ENCODE measurements at regions not wholly inside any gene's neighbourhood (a gene's known extent, or its start where the extent isn't known, plus 50 kb on each side); places are given as distances from the start of the nearest gene placed in this dataset.

DNA sequence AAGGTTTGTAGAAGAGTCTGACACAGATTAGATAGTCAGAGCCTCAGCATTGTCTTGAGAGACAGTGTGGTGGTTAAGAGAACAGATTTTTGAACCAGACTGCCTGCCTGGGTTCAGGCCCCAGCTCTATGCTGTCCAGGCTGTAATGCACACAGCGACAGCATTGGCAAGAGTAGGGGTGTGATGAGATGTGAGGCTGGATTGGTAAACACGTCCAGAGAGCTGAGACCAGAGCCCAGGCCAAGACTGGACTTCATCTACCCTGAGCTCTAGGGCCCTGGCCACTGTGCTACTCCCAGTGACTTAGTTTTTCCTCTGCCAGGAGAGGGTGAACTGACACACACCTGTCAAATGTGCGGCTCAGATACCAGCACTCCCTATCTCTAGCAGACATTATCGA lies 360.4 kb downstream of the RPS24 start:
- TF ChIP-seq, protein P1, sequence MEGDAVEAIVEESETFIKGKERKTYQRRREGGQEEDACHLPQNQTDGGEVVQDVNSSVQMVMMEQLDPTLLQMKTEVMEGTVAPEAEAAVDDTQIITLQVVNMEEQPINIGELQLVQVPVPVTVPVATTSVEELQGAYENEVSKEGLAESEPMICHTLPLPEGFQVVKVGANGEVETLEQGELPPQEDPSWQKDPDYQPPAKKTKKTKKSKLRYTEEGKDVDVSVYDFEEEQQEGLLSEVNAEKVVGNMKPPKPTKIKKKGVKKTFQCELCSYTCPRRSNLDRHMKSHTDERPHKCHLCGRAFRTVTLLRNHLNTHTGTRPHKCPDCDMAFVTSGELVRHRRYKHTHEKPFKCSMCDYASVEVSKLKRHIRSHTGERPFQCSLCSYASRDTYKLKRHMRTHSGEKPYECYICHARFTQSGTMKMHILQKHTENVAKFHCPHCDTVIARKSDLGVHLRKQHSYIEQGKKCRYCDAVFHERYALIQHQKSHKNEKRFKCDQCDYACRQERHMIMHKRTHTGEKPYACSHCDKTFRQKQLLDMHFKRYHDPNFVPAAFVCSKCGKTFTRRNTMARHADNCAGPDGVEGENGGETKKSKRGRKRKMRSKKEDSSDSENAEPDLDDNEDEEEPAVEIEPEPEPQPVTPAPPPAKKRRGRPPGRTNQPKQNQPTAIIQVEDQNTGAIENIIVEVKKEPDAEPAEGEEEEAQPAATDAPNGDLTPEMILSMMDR (conservative IDR thresholded peaks at IDR 0.05; ENCODE audit: low read depth, low read length): no peak
- TF ChIP-seq EZH2 (IDR thresholded peaks at IDR 0.05; ENCODE audit: borderline replicate concordance, low read depth, low read length, poor library complexity, severe bottlenecking): no peak
